H1 (cell line): ENCODE measurements at regions not wholly inside any gene's neighbourhood (a gene's known extent, or its start where the extent isn't known, plus 50 kb on each side); places are given as distances from the start of the nearest gene placed in this dataset.

ENCODE experiments used
- CTCF ChIA-PET: fragments of 300-600 bp; sonication (Branson Sonifier 250); formaldehyde crosslinking; loops from one replicate; lab custom pipeline; 2021; ENCODE audit not compliant: partially characterized antibody; lab: Charles Lee
- POLR2A ChIA-PET: fragments of 300-600 bp; sonication (Branson Sonifier 250); formaldehyde crosslinking; loops from one replicate; lab custom pipeline; 2021; ENCODE audit warnings: inconsistent platforms; ENCODE audit not compliant: partially characterized antibody; lab: Charles Lee
- DNase-seq, 2 experiments: peaks; one replicate each; pipeline versions ENCODE4 v3.0.0 to v3.0.0-alpha.2; 2010 to 2022; ENCODE audit warnings: low spot score in 2 of 2, low read depth in 1 of 2, mixed read lengths in 1 of 2
- FAIRE-seq: peaks from 2 replicates; lab custom pipeline; 2011; peaks lifted over from hg19 to GRCh38; lab: Jason Lieb, UNC
- H2AFZ ChIP-seq: 2 replicates; pipeline ENCODE4 v1.8.1; 2012; ENCODE audit warnings: low read length, inconsistent platforms
- H2AK5ac ChIP-seq: 2 replicates; pipeline ENCODE4 v1.6.1; 2013; ENCODE audit warnings: low read depth, low read length
- H2BK120ac ChIP-seq: replicated peaks from 2 replicates; pipeline ENCODE3; 2013; ENCODE audit warnings: low read depth, low read length, inconsistent platforms
- H2BK12ac ChIP-seq: 2 replicates; pipeline ENCODE4 v1.6.1; 2013; ENCODE audit warnings: low read depth, low read length
- H2BK15ac ChIP-seq: 2 replicates; pipeline ENCODE4 v1.6.1; 2013; ENCODE audit warnings: low read length
- H2BK20ac ChIP-seq: 2 replicates; pipeline ENCODE4 v1.6.1; 2013; ENCODE audit warnings: low read length
- H2BK5ac ChIP-seq: 2 replicates; pipeline ENCODE4 v1.6.1; 2013; ENCODE audit warnings: low read depth, low read length
- H3K14ac ChIP-seq: 2 replicates; pipeline ENCODE4 v1.6.1; 2013; ENCODE audit warnings: inconsistent platforms; ENCODE audit not compliant: insufficient read length
- H3K18ac ChIP-seq: 2 replicates; pipeline ENCODE4 v1.6.1; 2013; ENCODE audit warnings: low read length; ENCODE audit errors: extremely low read depth
- H3K23ac ChIP-seq: 2 replicates; pipeline ENCODE4 v1.6.1; 2013; ENCODE audit warnings: inconsistent platforms; ENCODE audit not compliant: insufficient read length
- H3K23me2 ChIP-seq: 2 replicates; pipeline ENCODE4 v1.6.1; 2013; ENCODE audit warnings: low read depth, low read length
- H3K27ac ChIP-seq: 2 replicates; pipeline ENCODE4 v1.6.1; 2011; ENCODE audit warnings: low read depth, low read length, inconsistent platforms
- H3K27me3 ChIP-seq, 4 experiments: replicated peaks in 1 of 4; 1 replicate in 1 of 4; 2 replicates in 3 of 4; pipeline versions ENCODE4 v1.6.1 to v1.8.1; 2011 to 2013; ENCODE audit warnings: low read length in 3 of 4, mild to moderate bottlenecking in 3 of 4, inconsistent platforms in 2 of 4, mixed read lengths in 2 of 4, moderate library complexity in 1 of 4; ENCODE audit not compliant: control insufficient read depth in 3 of 4, insufficient read depth in 3 of 4; ENCODE audit errors: extremely low read depth in 1 of 4
- H3K36me3 ChIP-seq, 4 experiments: 2 replicates each; pipeline versions ENCODE4 v1.6.1 to v1.8.1; 2011 to 2013; ENCODE audit warnings: mild to moderate bottlenecking in 4 of 4, low read length in 3 of 4, moderate library complexity in 2 of 4, control low read depth in 1 of 4, inconsistent platforms in 1 of 4; ENCODE audit not compliant: insufficient read depth in 4 of 4, control insufficient read depth in 2 of 4
- H3K4ac ChIP-seq: replicated peaks from 2 replicates; pipeline ENCODE3; 2013; ENCODE audit warnings: low read length, low read depth, mixed read lengths, inconsistent platforms; ENCODE audit not compliant: insufficient read length
- H3K4me1 ChIP-seq, 4 experiments: replicated peaks in 1 of 4; 1 replicate in 1 of 4; 2 replicates in 3 of 4; pipeline versions ENCODE4 v1.6.1 to v1.8.1; 2011 to 2013; ENCODE audit warnings: low read length in 3 of 4, inconsistent platforms in 2 of 4, mixed read lengths in 1 of 4; ENCODE audit not compliant: insufficient read depth in 4 of 4, control insufficient read depth in 3 of 4
- H3K4me2 ChIP-seq, 2 experiments: 2 replicates each; pipeline versions ENCODE4 v1.6.1 to v1.8.1; 2011 to 2013; ENCODE audit warnings: low read depth in 2 of 2, low read length in 2 of 2, control low read depth in 1 of 2, inconsistent platforms in 1 of 2, mild to moderate bottlenecking in 1 of 2; ENCODE audit not compliant: insufficient read depth in 1 of 2
- H3K4me3 ChIP-seq, 4 experiments: fragments of 200-600, 300-600 bp in 1 of 4; sonication (generic), shearing (Covaris generic), sonication (Bioruptor Twin) in 1 of 4; 2 replicates each; pipeline versions ENCODE4 v1.5.1 to v1.8.1; 2011 to 2016; ENCODE audit warnings: low read length in 4 of 4, low read depth in 3 of 4, control low read depth in 2 of 4, inconsistent platforms in 2 of 4, mild to moderate bottlenecking in 2 of 4, mixed read lengths in 1 of 4, moderate library complexity in 1 of 4; ENCODE audit not compliant: insufficient read depth in 2 of 4; ENCODE audit errors: extremely low read depth in 1 of 4
- H3K56ac ChIP-seq: replicated peaks from 2 replicates; pipeline ENCODE3; 2013; ENCODE audit warnings: low read depth, mild to moderate bottlenecking, mixed read lengths, low read length, inconsistent platforms; ENCODE audit not compliant: insufficient read length
- H3K79me1 ChIP-seq: 2 replicates; pipeline ENCODE4 v1.6.1; 2013; ENCODE audit warnings: low read depth, low read length, control low read depth
- H3K79me2 ChIP-seq, 2 experiments: 2 replicates each; pipeline versions ENCODE4 v1.6.1 to v1.8.1; 2012 to 2013; ENCODE audit warnings: low read length in 2 of 2, mild to moderate bottlenecking in 2 of 2, inconsistent platforms in 1 of 2; ENCODE audit not compliant: insufficient read depth in 2 of 2, control insufficient read depth in 1 of 2
- H3K9ac ChIP-seq, 4 experiments: replicated peaks in 1 of 4; 1 replicate in 1 of 4; 2 replicates in 3 of 4; pipeline versions ENCODE4 v1.6.1 to v1.8.1; 2011 to 2013; ENCODE audit warnings: low read depth in 3 of 4, low read length in 3 of 4, control low read depth in 2 of 4, mild to moderate bottlenecking in 2 of 4, moderate library complexity in 2 of 4, inconsistent platforms in 1 of 4; ENCODE audit errors: extremely low read depth in 1 of 4
- H3K9me3 ChIP-seq, 2 experiments: 2 replicates each; pipeline versions ENCODE4 v1.6.1 to v1.8.1; 2012 to 2013; ENCODE audit warnings: mild to moderate bottlenecking in 2 of 2, moderate library complexity in 2 of 2, control low read depth in 1 of 2, inconsistent platforms in 1 of 2, low read depth in 1 of 2, low read length in 1 of 2, mixed read lengths in 1 of 2; ENCODE audit not compliant: insufficient read depth in 2 of 2
- H4K20me1 ChIP-seq, 2 experiments: replicated peaks in 1 of 2; 2 replicates each; pipeline versions ENCODE3 to v1.8.1; 2011 to 2013; ENCODE audit warnings: inconsistent platforms in 2 of 2, low read length in 2 of 2, mild to moderate bottlenecking in 1 of 2; ENCODE audit not compliant: insufficient read depth in 2 of 2, control insufficient read depth in 1 of 2
- H4K5ac ChIP-seq: 2 replicates; pipeline ENCODE4 v1.6.1; 2013; ENCODE audit warnings: low read length, low read depth, mixed read lengths, inconsistent platforms; ENCODE audit not compliant: insufficient read length
- H4K8ac ChIP-seq: 2 replicates; pipeline ENCODE4 v1.8.0; 2013; ENCODE audit warnings: mild to moderate bottlenecking, moderate library complexity, low read length, inconsistent platforms; ENCODE audit not compliant: insufficient read depth; ENCODE audit errors: extremely low read depth
- H4K91ac ChIP-seq: replicated peaks from 2 replicates; pipeline ENCODE3; 2013; ENCODE audit warnings: low read length, mixed read lengths, inconsistent platforms; ENCODE audit not compliant: insufficient read length
- CBX8 ChIP-seq: fragments of 300-800, 300-1000 bp; sonication (generic); IDR thresholded peaks from 2 replicates; pipeline ENCODE4 v1.7.1; 2016; ENCODE audit warnings: low read depth, low read length, borderline replicate concordance
- EGR1 ChIP-seq: IDR thresholded peaks from 2 replicates; pipeline ENCODE4 v1.6.1; 2011; ENCODE audit warnings: low read depth, low read length, borderline replicate concordance
- KDM4A ChIP-seq: IDR thresholded peaks from one replicate; pipeline ENCODE4 v1.7.1; 2012; ENCODE audit warnings: low read depth, mild to moderate bottlenecking, moderate library complexity, low read length, inconsistent platforms; ENCODE audit not compliant: severe bottlenecking
- KDM5A ChIP-seq: fragments of 200-600 bp; IDR thresholded peaks from 2 replicates; pipeline ENCODE4 v1.7.1; 2012; ENCODE audit warnings: mild to moderate bottlenecking, low read length, inconsistent platforms, mixed read lengths
- WGBS, 2 experiments: shearing (Covaris generic) in 1 of 2; methylation state at CpG; one replicate each; pipeline versions ENCODE4 v1.1.6 to v1.1.7; 2013 to 2015; ENCODE audit warnings: low lambda C conversion rate in 2 of 2, mixed read lengths in 2 of 2, inconsistent platforms in 1 of 2, low coverage in 1 of 2, missing lambda C conversion rate in 1 of 2; ENCODE audit not compliant: insufficient replicate concordance in 2 of 2, insufficient coverage in 1 of 2, insufficient read length in 1 of 2; ENCODE audit errors: extremely low coverage in 1 of 2, missing lambda C conversion rate in 1 of 2; 5-methylcytosine and 5-hydroxymethylcytosine counted together

DNA sequence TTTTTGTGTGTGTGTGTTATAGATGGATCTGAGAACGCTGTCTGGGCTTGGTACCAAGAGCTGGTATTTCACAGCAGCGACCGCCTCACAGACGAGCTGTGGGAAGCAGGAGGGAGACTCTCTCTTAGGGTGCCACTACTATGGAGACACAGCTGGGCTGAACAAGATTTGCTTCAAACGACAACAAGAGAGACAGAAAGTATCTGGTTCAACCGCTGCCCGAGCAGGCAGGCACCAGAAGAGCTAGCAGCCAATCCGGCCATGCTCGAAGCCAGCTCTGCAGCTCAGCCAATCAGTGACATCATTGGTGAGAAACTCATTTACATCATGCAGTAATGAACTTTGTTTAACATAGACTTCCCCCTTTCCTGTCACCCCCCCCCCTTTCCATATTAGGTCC, 341.3 kb downstream of the USP25 start:
- no peak overlapping the region for H3K56ac ChIP-seq
- H2BK20ac ChIP-seq: no peak overlapping the region
- H4K20me1 ChIP-seq: no peaks in the 10 kb centered on the region
- H4K5ac ChIP-seq: no peak overlapping the region
- FAIRE-seq (no peak), DNase-seq (no peak)
- H3K79me1 ChIP-seq: no peaks in the 10 kb centered on the region
- no peaks in the 10 kb centered on the region for H3K36me3 ChIP-seq
- POLR2A ChIA-PET: interaction anchor here (0.6 kb wide), 1 partner anchor 27 kb away, joined by 3 read pairs; no protein-coding TSS in a partner anchor
- no peak overlapping the region for H3K23ac ChIP-seq
- H3K4me2 ChIP-seq: no peak overlapping the region
- no peak overlapping the region for H2AFZ ChIP-seq
- H3K14ac ChIP-seq: no peak overlapping the region
- H2BK5ac ChIP-seq: no peak overlapping the region
- H3K4me3 ChIP-seq: no peak overlapping the region
- no peak overlapping the region for H4K91ac ChIP-seq
- H3K79me2 ChIP-seq: no peaks in the 10 kb centered on the region
- H2AK5ac ChIP-seq: no peak overlapping the region
- H2BK120ac ChIP-seq: no peak overlapping the region
- CTCF ChIA-PET: no interaction called here
- no peak overlapping the region for H2BK12ac ChIP-seq
- H3K27me3 ChIP-seq: no peaks in the 10 kb centered on the region
- peaks cover 0 to 4% (median 0%) of the 10 kb centered on the region in 4 experiments; a peak in 1 of 7 replicates for H3K4me1 ChIP-seq
- H3K9ac ChIP-seq: no peak overlapping the region
- H2BK15ac ChIP-seq: no peak overlapping the region
- no peak overlapping the region for H3K18ac ChIP-seq
- no peak overlapping the region for H3K27ac ChIP-seq
- no peaks in the 10 kb centered on the region for H3K23me2 ChIP-seq
- no peak overlapping the region; the same call in 1 of the 2 replicates for H4K8ac ChIP-seq
- 92% methylated on average over 9 of the region's 9 CpGs; no CpG with 5 or more reads in 1 of the 2 experiments for WGBS, 2 experiments
- no peaks in the 10 kb centered on the region for H3K9me3 ChIP-seq
- H3K4ac ChIP-seq: no peak overlapping the region
- TF ChIP-seq KDM4A: no peak
- TF ChIP-seq EGR1: no peak
- no peak for TF ChIP-seq KDM5A
- TF ChIP-seq CBX8: no peak
